ENCODE measurements at regions not wholly inside any gene's neighbourhood (a gene's known extent, or its start where the extent isn't known, plus 50 kb on each side); places are given as distances from the start of the nearest gene placed in this dataset.

- no peak for DNase-seq
Observed at GRCh38 chr18:75839041-75839440, 411.5 kb upstream of the SMIM21 start.

GRCh38 chr18:75837316-75837715, 409.8 kb upstream of the SMIM21 start:
- no peak for DNase-seq

- no peak for DNase-seq
Observed at GRCh38 chr18:75836516-75836915, 409.0 kb upstream of the SMIM21 start.

- no peak for DNase-seq
Observed at GRCh38 chr18:75831960-75832359, 404.5 kb upstream of the SMIM21 start.

GRCh38 chr18:75830828-75831227, 403.3 kb upstream of the SMIM21 start:
- DNase-seq, result no peak

GRCh38 chr18:75829091-75829490, 401.6 kb upstream of the SMIM21 start:
- DNase-seq, result no peak

GRCh38 chr18:75828379-75828778, 400.9 kb upstream of the SMIM21 start:
- DNase-seq, result no peak

GRCh38 chr18:75827751-75828287, 400.3 kb upstream of the SMIM21 start:
- DNase-seq, result no peak

GRCh38 chr18:75824661-75825060, 397.2 kb upstream of the SMIM21 start:
- DNase-seq, result no peak

GRCh38 chr18:75823471-75823870, 396.0 kb upstream of the SMIM21 start:
- DNase-seq, result no peak

GRCh38 chr18:75818383-75818782, 390.9 kb upstream of the SMIM21 start:
- DNase-seq, result no peak

- DNase-seq, result no peak
Observed at GRCh38 chr18:75815767-75816166, 388.3 kb upstream of the SMIM21 start.

GRCh38 chr18:75812761-75813160, 385.3 kb upstream of the SMIM21 start:
- DNase-seq, result no peak

- DNase-seq, result no peak
Observed at GRCh38 chr18:75810961-75811551, 383.6 kb upstream of the SMIM21 start.

GRCh38 chr18:75810516-75810915, 383.0 kb upstream of the SMIM21 start:
- DNase-seq, result no peak

- no peak for DNase-seq
Observed at GRCh38 chr18:75809926-75810255, 382.4 kb upstream of the SMIM21 start.

GRCh38 chr18:75809151-75809925, 381.8 kb upstream of the SMIM21 start:
- DNase-seq, result no peak

- no peak for DNase-seq
Observed at GRCh38 chr18:75805265-75805664, 377.8 kb upstream of the SMIM21 start.

- DNase-seq, result no peak
Observed at GRCh38 chr18:75802681-75803080, 375.2 kb upstream of the SMIM21 start.

- no peak for DNase-seq
Observed at GRCh38 chr18:75801178-75801577, 373.7 kb upstream of the SMIM21 start.

- DNase-seq, result no peak
Observed at GRCh38 chr18:75800331-75800648, 372.8 kb upstream of the SMIM21 start.

- no peak for DNase-seq
Observed at GRCh38 chr18:75799449-75800330, 372.2 kb upstream of the SMIM21 start.

GRCh38 chr18:75797046-75797445, 369.5 kb upstream of the SMIM21 start:
- DNase-seq, result no peak

GRCh38 chr18:75790796-75791195, 363.3 kb upstream of the SMIM21 start:
- no peak for DNase-seq
